ENCODE measurements at regions not wholly inside any gene's neighbourhood (a gene's known extent, or its start where the extent isn't known, plus 50 kb on each side); places are given as distances from the start of the nearest gene placed in this dataset.

- DNase-seq: no peak
These were observed 93.8 kb upstream of the IL12B start for GRCh38 chr5:159424123-159424522.

GRCh38 chr5:159426694-159427093 lies 96.4 kb upstream of the IL12B start:
- no peak for DNase-seq

- no peak for DNase-seq
These were observed 97.1 kb upstream of the IL12B start for GRCh38 chr5:159427180-159428012.

GRCh38 chr5:159430361-159431012 lies 100.2 kb upstream of the IL12B start:
- no peak for DNase-seq

GRCh38 chr5:159435855-159436254 lies 105.6 kb upstream of the IL12B start:
- no peak for DNase-seq

GRCh38 chr5:159438092-159438491 lies 107.8 kb upstream of the IL12B start:
- no peak for DNase-seq

- DNase-seq: no peak
These were observed 108.7 kb upstream of the IL12B start for GRCh38 chr5:159439002-159439401.

GRCh38 chr5:159440235-159440634 lies 109.9 kb upstream of the IL12B start:
- no peak for DNase-seq

GRCh38 chr5:159440968-159441367 lies 110.7 kb upstream of the IL12B start:
- DNase-seq: no peak

GRCh38 chr5:159441441-159441840 lies 111.2 kb upstream of the IL12B start:
- DNase-seq: no peak

GRCh38 chr5:159442206-159442850 lies 112.0 kb upstream of the IL12B start:
- DNase-seq: no peak

GRCh38 chr5:159444441-159445082 lies 114.3 kb upstream of the IL12B start:
- DNase-seq: no peak

- DNase-seq: no peak
These were observed 116.8 kb upstream of the IL12B start for GRCh38 chr5:159447116-159447515.

- DNase-seq: no peak
These were observed 118.6 kb upstream of the IL12B start for GRCh38 chr5:159448841-159449407.

GRCh38 chr5:159449925-159450324 lies 119.6 kb upstream of the IL12B start:
- no peak for DNase-seq

GRCh38 chr5:159450417-159450816 lies 120.1 kb upstream of the IL12B start:
- DNase-seq: no peak

- no peak for DNase-seq
These were observed 121.1 kb upstream of the IL12B start for GRCh38 chr5:159451197-159452052.

GRCh38 chr5:159452480-159453167 lies 122.3 kb upstream of the IL12B start:
- no peak for DNase-seq

- no peak for DNase-seq
These were observed 122.9 kb upstream of the IL12B start for GRCh38 chr5:159453209-159453608.

- no peak for DNase-seq
These were observed 126.0 kb upstream of the IL12B start for GRCh38 chr5:159456261-159456660.

- DNase-seq: no peak
These were observed 126.6 kb upstream of the IL12B start for GRCh38 chr5:159456722-159457465.
